ENCODE measurements at regions not wholly inside any gene's neighbourhood (a gene's known extent, or its start where the extent isn't known, plus 50 kb on each side); places are given as distances from the start of the nearest gene placed in this dataset.

DNA sequence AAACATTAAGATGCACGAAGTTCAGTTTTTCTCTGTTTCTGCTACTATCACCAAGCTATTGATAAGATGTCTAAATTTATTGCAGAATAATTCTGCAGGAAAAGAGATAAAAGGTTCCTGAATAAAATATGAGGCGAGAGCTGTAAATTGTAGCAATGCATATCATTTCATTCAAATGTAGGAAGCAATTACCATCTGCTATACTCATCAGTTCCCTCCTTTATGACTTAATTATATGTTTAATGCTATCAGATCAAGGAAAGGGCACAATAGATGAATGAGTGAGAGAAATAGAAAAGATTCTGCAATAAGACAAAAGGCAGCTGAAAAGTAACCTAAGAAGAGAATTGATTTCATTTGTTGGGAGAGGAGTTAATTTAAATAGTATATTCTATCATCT, 108.2 kb upstream of the GALNT5 start:
- no peaks in the 10 kb centered on the region for H3K79me2 ChIP-seq (ENCODE audit: insufficient read depth, low read length)
- H3K4me3 ChIP-seq (ENCODE audit: low read depth, low read length, poor library complexity, severe bottlenecking) = no peak overlapping the region
- TF ChIP-seq, protein P1, sequence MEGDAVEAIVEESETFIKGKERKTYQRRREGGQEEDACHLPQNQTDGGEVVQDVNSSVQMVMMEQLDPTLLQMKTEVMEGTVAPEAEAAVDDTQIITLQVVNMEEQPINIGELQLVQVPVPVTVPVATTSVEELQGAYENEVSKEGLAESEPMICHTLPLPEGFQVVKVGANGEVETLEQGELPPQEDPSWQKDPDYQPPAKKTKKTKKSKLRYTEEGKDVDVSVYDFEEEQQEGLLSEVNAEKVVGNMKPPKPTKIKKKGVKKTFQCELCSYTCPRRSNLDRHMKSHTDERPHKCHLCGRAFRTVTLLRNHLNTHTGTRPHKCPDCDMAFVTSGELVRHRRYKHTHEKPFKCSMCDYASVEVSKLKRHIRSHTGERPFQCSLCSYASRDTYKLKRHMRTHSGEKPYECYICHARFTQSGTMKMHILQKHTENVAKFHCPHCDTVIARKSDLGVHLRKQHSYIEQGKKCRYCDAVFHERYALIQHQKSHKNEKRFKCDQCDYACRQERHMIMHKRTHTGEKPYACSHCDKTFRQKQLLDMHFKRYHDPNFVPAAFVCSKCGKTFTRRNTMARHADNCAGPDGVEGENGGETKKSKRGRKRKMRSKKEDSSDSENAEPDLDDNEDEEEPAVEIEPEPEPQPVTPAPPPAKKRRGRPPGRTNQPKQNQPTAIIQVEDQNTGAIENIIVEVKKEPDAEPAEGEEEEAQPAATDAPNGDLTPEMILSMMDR (IDR thresholded peaks at IDR 0.05; ENCODE audit: low read length) = no peak
- TF ChIP-seq EZH2 (IDR thresholded peaks at IDR 0.05; ENCODE audit: borderline replicate concordance, low read length) = no peak
- no peak overlapping the region for H3K4me2 ChIP-seq (ENCODE audit: low read length)
- no peak overlapping the region for H3K27ac ChIP-seq (ENCODE audit: low read depth, low read length, poor library complexity, severe bottlenecking)
- H3K9ac ChIP-seq (ENCODE audit: low read length) = no peak overlapping the region
- H3K36me3 ChIP-seq (ENCODE audit: insufficient read depth, low read length) = no peaks in the 10 kb centered on the region
- no peak overlapping the region for H2AFZ ChIP-seq (ENCODE audit: low read length)
- H3K9me2 ChIP-seq (ENCODE audit: low read depth, low read length) = no peaks in the 10 kb centered on the region
- H4K20me1 ChIP-seq (ENCODE audit: insufficient read depth, low read length) = no peaks in the 10 kb centered on the region
- no peaks in the 10 kb centered on the region for H3F3A ChIP-seq (ENCODE audit: insufficient read depth, low read length)
- no peaks in the 10 kb centered on the region for H3K4me1 ChIP-seq (ENCODE audit: insufficient read depth, low read length, severe bottlenecking)
- H3K27me3 ChIP-seq (ENCODE audit: insufficient read depth, low read length) = no peaks in the 10 kb centered on the region
- no peaks in the 10 kb centered on the region for H3K9me3 ChIP-seq (ENCODE audit: low read length)

DNA sequence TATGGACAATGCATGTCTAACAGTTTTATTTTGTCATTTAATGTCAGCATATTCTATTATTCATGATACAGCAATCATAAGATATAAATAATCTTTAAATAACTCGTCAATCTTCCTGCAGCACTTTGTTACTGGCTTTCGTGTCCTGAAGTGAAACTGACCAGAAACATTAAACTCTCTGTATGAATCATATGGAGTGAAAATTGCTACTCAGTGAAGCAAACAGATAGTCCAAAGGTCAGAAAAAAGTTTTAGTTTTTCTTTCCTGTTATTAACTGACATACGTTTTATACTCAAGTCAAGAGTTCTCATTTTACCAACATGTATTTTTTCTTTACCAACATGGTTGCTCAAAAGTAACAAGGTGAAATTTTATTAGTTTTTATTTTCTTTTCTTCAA, 106.8 kb upstream of the GALNT5 start:
- H3K79me2 ChIP-seq (ENCODE audit: insufficient read depth, low read length) = no peaks in the 10 kb centered on the region
- TF ChIP-seq, protein P1 (IDR thresholded peaks at IDR 0.05; ENCODE audit: low read length) = no peak
- no peak for TF ChIP-seq EZH2 (IDR thresholded peaks at IDR 0.05; ENCODE audit: borderline replicate concordance, low read length)
- H3K4me3 ChIP-seq (ENCODE audit: low read depth, low read length, poor library complexity, severe bottlenecking) = no peak overlapping the region
- no peak overlapping the region for H3K9ac ChIP-seq (ENCODE audit: low read length)
- H3K27me3 ChIP-seq (ENCODE audit: insufficient read depth, low read length) = no peaks in the 10 kb centered on the region
- H3K36me3 ChIP-seq (ENCODE audit: insufficient read depth, low read length) = no peaks in the 10 kb centered on the region
- H3K4me2 ChIP-seq (ENCODE audit: low read length) = no peak overlapping the region
- no peaks in the 10 kb centered on the region for H4K20me1 ChIP-seq (ENCODE audit: insufficient read depth, low read length)
- H3K4me1 ChIP-seq (ENCODE audit: insufficient read depth, low read length, severe bottlenecking) = no peaks in the 10 kb centered on the region
- no peaks in the 10 kb centered on the region for H3F3A ChIP-seq (ENCODE audit: insufficient read depth, low read length)
- no peak overlapping the region for H3K27ac ChIP-seq (ENCODE audit: low read depth, low read length, poor library complexity, severe bottlenecking)
- H2AFZ ChIP-seq (ENCODE audit: low read length) = no peak overlapping the region
- H3K9me3 ChIP-seq (ENCODE audit: low read length) = no peaks in the 10 kb centered on the region
- H3K9me2 ChIP-seq (ENCODE audit: low read depth, low read length) = no peaks in the 10 kb centered on the region

DNA sequence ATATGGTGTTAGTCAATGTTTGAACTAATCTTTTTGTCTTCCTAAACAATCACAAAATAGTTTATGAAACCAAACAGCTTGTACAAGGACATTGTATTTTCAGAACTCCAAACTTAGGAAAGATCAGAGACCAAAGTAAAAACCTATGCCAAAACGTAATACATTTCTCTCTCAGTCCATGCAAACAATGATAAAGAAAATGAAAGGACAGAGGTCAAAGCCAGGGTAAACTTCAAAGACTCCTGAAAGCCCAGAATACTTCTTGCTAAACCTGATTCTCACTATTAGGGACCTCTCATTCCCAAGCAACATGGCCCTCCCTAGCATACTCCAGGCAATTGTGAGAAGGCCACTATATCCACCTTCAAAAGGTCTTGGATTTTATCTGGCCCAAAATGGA, 105.1 kb upstream of the GALNT5 start:
- Histone ChIP-seq H3K4me1 (ENCODE audit: insufficient read depth, low read length, severe bottlenecking) (no peaks in the 10 kb centered on the region), H2AFZ (ENCODE audit: low read length) (no peak overlapping the region), H3K36me3 (ENCODE audit: insufficient read depth, low read length) (no peaks in the 10 kb centered on the region), H3K27ac (ENCODE audit: low read depth, low read length, poor library complexity, severe bottlenecking) (no peak overlapping the region), H3K27me3 (ENCODE audit: insufficient read depth, low read length) (no peaks in the 10 kb centered on the region), H3K79me2 (ENCODE audit: insufficient read depth, low read length) (no peaks in the 10 kb centered on the region), H3K4me2 (ENCODE audit: low read length) (no peak overlapping the region), H4K20me1 (ENCODE audit: insufficient read depth, low read length) (no peaks in the 10 kb centered on the region), H3K9me2 (ENCODE audit: low read depth, low read length) (no peaks in the 10 kb centered on the region), H3K4me3 (ENCODE audit: low read depth, low read length, poor library complexity, severe bottlenecking) (no peak overlapping the region), H3K9ac (ENCODE audit: low read length) (no peak overlapping the region), H3F3A (ENCODE audit: insufficient read depth, low read length) (no peaks in the 10 kb centered on the region), H3K9me3 (ENCODE audit: low read length) (no peaks in the 10 kb centered on the region)
- TF ChIP-seq, protein P1 (IDR thresholded peaks at IDR 0.05; ENCODE audit: low read length) = no peak

Measured in OCI-LY1 (cell line).